H1 (cell line): ENCODE measurements at regions not wholly inside any gene's neighbourhood (a gene's known extent, or its start where the extent isn't known, plus 50 kb on each side); places are given as distances from the start of the nearest gene placed in this dataset.

ENCODE experiments used
- CTCF ChIA-PET: fragments of 300-600 bp; sonication (Branson Sonifier 250); formaldehyde crosslinking; loops from one replicate; lab custom pipeline; 2021; ENCODE audit not compliant: partially characterized antibody; lab: Charles Lee
- POLR2A ChIA-PET: fragments of 300-600 bp; sonication (Branson Sonifier 250); formaldehyde crosslinking; loops from one replicate; lab custom pipeline; 2021; ENCODE audit warnings: inconsistent platforms; ENCODE audit not compliant: partially characterized antibody; lab: Charles Lee
- DNase-seq, 2 experiments: peaks; one replicate each; pipeline versions ENCODE4 v3.0.0 to v3.0.0-alpha.2; 2010 to 2022; ENCODE audit warnings: low spot score in 2 of 2, low read depth in 1 of 2, mixed read lengths in 1 of 2
- FAIRE-seq: peaks from 2 replicates; lab custom pipeline; 2011; peaks lifted over from hg19 to GRCh38; lab: Jason Lieb, UNC
- H2AFZ ChIP-seq: 2 replicates; pipeline ENCODE4 v1.8.1; 2012; ENCODE audit warnings: low read length, inconsistent platforms
- H2AK5ac ChIP-seq: 2 replicates; pipeline ENCODE4 v1.6.1; 2013; ENCODE audit warnings: low read depth, low read length
- H2BK120ac ChIP-seq: replicated peaks from 2 replicates; pipeline ENCODE3; 2013; ENCODE audit warnings: low read depth, low read length, inconsistent platforms
- H2BK12ac ChIP-seq: 2 replicates; pipeline ENCODE4 v1.6.1; 2013; ENCODE audit warnings: low read depth, low read length
- H2BK15ac ChIP-seq: 2 replicates; pipeline ENCODE4 v1.6.1; 2013; ENCODE audit warnings: low read length
- H2BK20ac ChIP-seq: 2 replicates; pipeline ENCODE4 v1.6.1; 2013; ENCODE audit warnings: low read length
- H2BK5ac ChIP-seq: 2 replicates; pipeline ENCODE4 v1.6.1; 2013; ENCODE audit warnings: low read depth, low read length
- H3K14ac ChIP-seq: 2 replicates; pipeline ENCODE4 v1.6.1; 2013; ENCODE audit warnings: inconsistent platforms; ENCODE audit not compliant: insufficient read length
- H3K18ac ChIP-seq: 2 replicates; pipeline ENCODE4 v1.6.1; 2013; ENCODE audit warnings: low read length; ENCODE audit errors: extremely low read depth
- H3K23ac ChIP-seq: 2 replicates; pipeline ENCODE4 v1.6.1; 2013; ENCODE audit warnings: inconsistent platforms; ENCODE audit not compliant: insufficient read length
- H3K23me2 ChIP-seq: 2 replicates; pipeline ENCODE4 v1.6.1; 2013; ENCODE audit warnings: low read depth, low read length
- H3K27ac ChIP-seq: 2 replicates; pipeline ENCODE4 v1.6.1; 2011; ENCODE audit warnings: low read depth, low read length, inconsistent platforms
- H3K27me3 ChIP-seq, 4 experiments: replicated peaks in 1 of 4; 1 replicate in 1 of 4; 2 replicates in 3 of 4; pipeline versions ENCODE4 v1.6.1 to v1.8.1; 2011 to 2013; ENCODE audit warnings: low read length in 3 of 4, mild to moderate bottlenecking in 3 of 4, inconsistent platforms in 2 of 4, mixed read lengths in 2 of 4, moderate library complexity in 1 of 4; ENCODE audit not compliant: control insufficient read depth in 3 of 4, insufficient read depth in 3 of 4; ENCODE audit errors: extremely low read depth in 1 of 4
- H3K36me3 ChIP-seq, 4 experiments: 2 replicates each; pipeline versions ENCODE4 v1.6.1 to v1.8.1; 2011 to 2013; ENCODE audit warnings: mild to moderate bottlenecking in 4 of 4, low read length in 3 of 4, moderate library complexity in 2 of 4, control low read depth in 1 of 4, inconsistent platforms in 1 of 4; ENCODE audit not compliant: insufficient read depth in 4 of 4, control insufficient read depth in 2 of 4
- H3K4ac ChIP-seq: replicated peaks from 2 replicates; pipeline ENCODE3; 2013; ENCODE audit warnings: low read length, low read depth, mixed read lengths, inconsistent platforms; ENCODE audit not compliant: insufficient read length
- H3K4me1 ChIP-seq, 4 experiments: replicated peaks in 1 of 4; 1 replicate in 1 of 4; 2 replicates in 3 of 4; pipeline versions ENCODE4 v1.6.1 to v1.8.1; 2011 to 2013; ENCODE audit warnings: low read length in 3 of 4, inconsistent platforms in 2 of 4, mixed read lengths in 1 of 4; ENCODE audit not compliant: insufficient read depth in 4 of 4, control insufficient read depth in 3 of 4
- H3K4me2 ChIP-seq, 2 experiments: 2 replicates each; pipeline versions ENCODE4 v1.6.1 to v1.8.1; 2011 to 2013; ENCODE audit warnings: low read depth in 2 of 2, low read length in 2 of 2, control low read depth in 1 of 2, inconsistent platforms in 1 of 2, mild to moderate bottlenecking in 1 of 2; ENCODE audit not compliant: insufficient read depth in 1 of 2
- H3K4me3 ChIP-seq, 4 experiments: fragments of 200-600, 300-600 bp in 1 of 4; sonication (generic), shearing (Covaris generic), sonication (Bioruptor Twin) in 1 of 4; 2 replicates each; pipeline versions ENCODE4 v1.5.1 to v1.8.1; 2011 to 2016; ENCODE audit warnings: low read length in 4 of 4, low read depth in 3 of 4, control low read depth in 2 of 4, inconsistent platforms in 2 of 4, mild to moderate bottlenecking in 2 of 4, mixed read lengths in 1 of 4, moderate library complexity in 1 of 4; ENCODE audit not compliant: insufficient read depth in 2 of 4; ENCODE audit errors: extremely low read depth in 1 of 4
- H3K56ac ChIP-seq: replicated peaks from 2 replicates; pipeline ENCODE3; 2013; ENCODE audit warnings: low read depth, mild to moderate bottlenecking, mixed read lengths, low read length, inconsistent platforms; ENCODE audit not compliant: insufficient read length
- H3K79me1 ChIP-seq: 2 replicates; pipeline ENCODE4 v1.6.1; 2013; ENCODE audit warnings: low read depth, low read length, control low read depth
- H3K79me2 ChIP-seq, 2 experiments: 2 replicates each; pipeline versions ENCODE4 v1.6.1 to v1.8.1; 2012 to 2013; ENCODE audit warnings: low read length in 2 of 2, mild to moderate bottlenecking in 2 of 2, inconsistent platforms in 1 of 2; ENCODE audit not compliant: insufficient read depth in 2 of 2, control insufficient read depth in 1 of 2
- H3K9ac ChIP-seq, 4 experiments: replicated peaks in 1 of 4; 1 replicate in 1 of 4; 2 replicates in 3 of 4; pipeline versions ENCODE4 v1.6.1 to v1.8.1; 2011 to 2013; ENCODE audit warnings: low read depth in 3 of 4, low read length in 3 of 4, control low read depth in 2 of 4, mild to moderate bottlenecking in 2 of 4, moderate library complexity in 2 of 4, inconsistent platforms in 1 of 4; ENCODE audit errors: extremely low read depth in 1 of 4
- H3K9me3 ChIP-seq, 2 experiments: 2 replicates each; pipeline versions ENCODE4 v1.6.1 to v1.8.1; 2012 to 2013; ENCODE audit warnings: mild to moderate bottlenecking in 2 of 2, moderate library complexity in 2 of 2, control low read depth in 1 of 2, inconsistent platforms in 1 of 2, low read depth in 1 of 2, low read length in 1 of 2, mixed read lengths in 1 of 2; ENCODE audit not compliant: insufficient read depth in 2 of 2
- H4K20me1 ChIP-seq, 2 experiments: replicated peaks in 1 of 2; 2 replicates each; pipeline versions ENCODE3 to v1.8.1; 2011 to 2013; ENCODE audit warnings: inconsistent platforms in 2 of 2, low read length in 2 of 2, mild to moderate bottlenecking in 1 of 2; ENCODE audit not compliant: insufficient read depth in 2 of 2, control insufficient read depth in 1 of 2
- H4K5ac ChIP-seq: 2 replicates; pipeline ENCODE4 v1.6.1; 2013; ENCODE audit warnings: low read length, low read depth, mixed read lengths, inconsistent platforms; ENCODE audit not compliant: insufficient read length
- H4K8ac ChIP-seq: 2 replicates; pipeline ENCODE4 v1.8.0; 2013; ENCODE audit warnings: mild to moderate bottlenecking, moderate library complexity, low read length, inconsistent platforms; ENCODE audit not compliant: insufficient read depth; ENCODE audit errors: extremely low read depth
- H4K91ac ChIP-seq: replicated peaks from 2 replicates; pipeline ENCODE3; 2013; ENCODE audit warnings: low read length, mixed read lengths, inconsistent platforms; ENCODE audit not compliant: insufficient read length
- BCL11A ChIP-seq, 2 experiments: IDR thresholded peaks; one replicate each; pipeline ENCODE4 v1.6.1; 2011; ENCODE audit warnings: low read depth in 2 of 2, low read length in 2 of 2, mild to moderate bottlenecking in 2 of 2
- WGBS, 2 experiments: shearing (Covaris generic) in 1 of 2; methylation state at CpG; one replicate each; pipeline versions ENCODE4 v1.1.6 to v1.1.7; 2013 to 2015; ENCODE audit warnings: low lambda C conversion rate in 2 of 2, mixed read lengths in 2 of 2, inconsistent platforms in 1 of 2, low coverage in 1 of 2, missing lambda C conversion rate in 1 of 2; ENCODE audit not compliant: insufficient replicate concordance in 2 of 2, insufficient coverage in 1 of 2, insufficient read length in 1 of 2; ENCODE audit errors: extremely low coverage in 1 of 2, missing lambda C conversion rate in 1 of 2; 5-methylcytosine and 5-hydroxymethylcytosine counted together

- FAIRE-seq, result no peak
- Histone ChIP-seq H2AFZ (0 out of 2 replicates have a peak overlapping the region, but pooled peaks have one; percentile 27), H4K8ac (no peak overlapping the region)
Observed at GRCh38 chr4:129208481-129208880, 112.5 kb downstream of the C4orf33 start.

More at GRCh38 chr4:129208481-129208880, 112.5 kb downstream of the C4orf33 start:
- H3K56ac ChIP-seq, result no peak overlapping the region
- WGBS, 2 experiments, result 88% methylated on average over 3 of the region's 3 CpGs; no CpG with 5 or more reads in 1 of the 2 experiments
- ChIA-PET POLR2A (no interaction called here), CTCF (no interaction called here)
- no peak overlapping the region for H2BK15ac ChIP-seq
- H3K27me3 ChIP-seq, result no peaks in the 10 kb centered on the region
- H2BK120ac ChIP-seq, result no peak overlapping the region
- H3K14ac ChIP-seq, result no peak overlapping the region
- H2BK20ac ChIP-seq, result no peak overlapping the region
- no peak overlapping the region for H2BK5ac ChIP-seq
- H4K5ac ChIP-seq, result no peak overlapping the region
- no peaks in the 10 kb centered on the region for H4K20me1 ChIP-seq
- H3K9me3 ChIP-seq, result no peaks in the 10 kb centered on the region
- H3K4me3 ChIP-seq, result no peak overlapping the region
- H3K9ac ChIP-seq, result no peak overlapping the region
- H4K91ac ChIP-seq, result no peak overlapping the region
- DNase-seq, result no peak
- no peaks in the 10 kb centered on the region; the same call in 1 of the 2 replicates for H3K23me2 ChIP-seq
- H3K23ac ChIP-seq, result no peak overlapping the region
- H3K27ac ChIP-seq, result no peak overlapping the region
- no peak for TF ChIP-seq BCL11A (IDR thresholded peaks at IDR 0.05; ENCODE audit: low read depth in 2 of 2, low read length in 2 of 2)
- H2BK12ac ChIP-seq, result no peak overlapping the region
- no peak overlapping the region for H3K4ac ChIP-seq
- H3K4me1 ChIP-seq, result no peaks in the 10 kb centered on the region
- no peak overlapping the region for H2AK5ac ChIP-seq
- no peaks in the 10 kb centered on the region for H3K36me3 ChIP-seq
- no peaks in the 10 kb centered on the region for H3K79me2 ChIP-seq
- H3K4me2 ChIP-seq, result no peak overlapping the region
- no peak overlapping the region for H3K18ac ChIP-seq
- no peaks in the 10 kb centered on the region for H3K79me1 ChIP-seq
